ENCODE measurements at regions not wholly inside any gene's neighbourhood (a gene's known extent, or its start where the extent isn't known, plus 50 kb on each side); places are given as distances from the start of the nearest gene placed in this dataset.

DNA sequence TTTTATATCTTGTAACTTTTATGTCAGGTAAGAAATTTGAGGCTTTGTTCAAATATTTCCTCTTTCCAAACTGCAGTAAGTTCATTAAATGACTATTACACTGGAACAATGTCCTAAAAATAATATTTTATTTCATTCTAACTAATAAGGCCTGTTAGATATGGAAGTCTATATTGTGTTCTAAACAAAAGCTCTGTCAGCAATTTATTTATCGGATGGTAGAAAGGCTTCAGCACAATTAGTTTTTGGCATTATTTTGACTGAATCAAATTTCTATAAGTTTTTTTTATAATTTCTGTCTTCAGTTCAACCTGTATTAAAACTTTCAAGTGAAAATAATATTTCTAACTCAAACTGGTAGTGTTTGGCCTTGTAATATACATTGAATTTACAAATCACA, 992.1 kb downstream of the EPHA3 start:
- no peak for DNase-seq (ENCODE audit: insufficient read length, low spot score, missing footprints)
- Histone ChIP-seq H3K4me1 (ENCODE audit: insufficient read depth, low read length) (no peaks in the 10 kb centered on the region), H2AFZ (ENCODE audit: low read length) (no peak overlapping the region), H3K4me3 (ENCODE audit: insufficient read depth, low read length) (no peak overlapping the region), H3K27me3 (ENCODE audit: insufficient read depth, low read length) (no peaks in the 10 kb centered on the region), H4K20me1 (ENCODE audit: insufficient read depth, low read length) (no peaks in the 10 kb centered on the region), H3K36me3 (ENCODE audit: insufficient read depth, low read length) (no peaks in the 10 kb centered on the region), H3K27ac (ENCODE audit: low read depth, low read length) (no peak overlapping the region), H3K4me2 (ENCODE audit: insufficient read depth, low read length) (no peak overlapping the region), H3K9me3 (ENCODE audit: low read depth, low read length) (no peaks in the 10 kb centered on the region), H3K79me2 (ENCODE audit: insufficient read depth, low read length) (no peaks in the 10 kb centered on the region)
- TF ChIP-seq CTCF (IDR thresholded peaks at IDR 0.05; ENCODE audit: extremely low read depth, low read depth, low read length) = no peak

- no peaks in the 10 kb centered on the region for H3K36me3 ChIP-seq (ENCODE audit: insufficient read depth, low read length)
- H4K20me1 ChIP-seq (ENCODE audit: insufficient read depth, low read length) = no peaks in the 10 kb centered on the region
- no peak for TF ChIP-seq CTCF (IDR thresholded peaks at IDR 0.05; ENCODE audit: extremely low read depth, low read depth, low read length)
- no peaks in the 10 kb centered on the region for H3K79me2 ChIP-seq (ENCODE audit: insufficient read depth, low read length)
- H3K4me1 ChIP-seq (ENCODE audit: insufficient read depth, low read length) = no peaks in the 10 kb centered on the region
- no peak overlapping the region for H3K4me2 ChIP-seq (ENCODE audit: insufficient read depth, low read length)
- DNase-seq (ENCODE audit: insufficient read length, low spot score, missing footprints) = no peak
- no peaks in the 10 kb centered on the region for H3K27me3 ChIP-seq (ENCODE audit: insufficient read depth, low read length)
- no peaks in the 10 kb centered on the region for H3K9me3 ChIP-seq (ENCODE audit: low read depth, low read length)
- no peak overlapping the region for H3K27ac ChIP-seq (ENCODE audit: low read depth, low read length)
- H2AFZ ChIP-seq (ENCODE audit: low read length) = no peak overlapping the region
- H3K4me3 ChIP-seq (ENCODE audit: insufficient read depth, low read length) = no peak overlapping the region
Observed at GRCh38 chr3:90102146-90102545, 994.7 kb downstream of the EPHA3 start.

GRCh38 chr3:90121326-90121725, 1013.9 kb downstream of the EPHA3 start:
- no peak for TF ChIP-seq CTCF (IDR thresholded peaks at IDR 0.05; ENCODE audit: extremely low read depth, low read depth, low read length)
- DNase-seq (ENCODE audit: insufficient read length, low spot score, missing footprints) = no peak
- no peaks in the 10 kb centered on the region for H3K36me3 ChIP-seq (ENCODE audit: insufficient read depth, low read length)
- H3K4me2 ChIP-seq (ENCODE audit: insufficient read depth, low read length) = no peak overlapping the region
- H3K27me3 ChIP-seq (ENCODE audit: insufficient read depth, low read length) = no peaks in the 10 kb centered on the region
- no peaks in the 10 kb centered on the region for H3K9me3 ChIP-seq (ENCODE audit: low read depth, low read length)
- no peaks in the 10 kb centered on the region for H3K79me2 ChIP-seq (ENCODE audit: insufficient read depth, low read length)
- H3K4me1 ChIP-seq (ENCODE audit: insufficient read depth, low read length) = no peaks in the 10 kb centered on the region
- no peak overlapping the region for H3K27ac ChIP-seq (ENCODE audit: low read depth, low read length)
- H3K4me3 ChIP-seq (ENCODE audit: insufficient read depth, low read length) = no peak overlapping the region
- no peaks in the 10 kb centered on the region for H4K20me1 ChIP-seq (ENCODE audit: insufficient read depth, low read length)
- H2AFZ ChIP-seq (ENCODE audit: low read length) = no peak overlapping the region

- no peaks in the 10 kb centered on the region for H3K4me1 ChIP-seq (ENCODE audit: insufficient read depth, low read length)
- no peak overlapping the region for H3K4me3 ChIP-seq (ENCODE audit: insufficient read depth, low read length)
- H3K36me3 ChIP-seq (ENCODE audit: insufficient read depth, low read length) = no peaks in the 10 kb centered on the region
Observed at GRCh38 chr3:90128391-90128790, 1021.0 kb downstream of the EPHA3 start.

More at GRCh38 chr3:90128391-90128790, 1021.0 kb downstream of the EPHA3 start:
- no peaks in the 10 kb centered on the region for H3K9me3 ChIP-seq (ENCODE audit: low read depth, low read length)
- H4K20me1 ChIP-seq (ENCODE audit: insufficient read depth, low read length) = no peaks in the 10 kb centered on the region
- no peak overlapping the region for H3K27ac ChIP-seq (ENCODE audit: low read depth, low read length)
- no peak overlapping the region for H2AFZ ChIP-seq (ENCODE audit: low read length)
- H3K27me3 ChIP-seq (ENCODE audit: insufficient read depth, low read length) = no peaks in the 10 kb centered on the region
- no peak overlapping the region for H3K4me2 ChIP-seq (ENCODE audit: insufficient read depth, low read length)
- TF ChIP-seq CTCF (IDR thresholded peaks at IDR 0.05; ENCODE audit: extremely low read depth, low read depth, low read length) = no peak
- H3K79me2 ChIP-seq (ENCODE audit: insufficient read depth, low read length) = no peaks in the 10 kb centered on the region
- no peak for DNase-seq (ENCODE audit: insufficient read length, low spot score, missing footprints)

All from osteoblast (primary cell).